ENCODE measurements at regions not wholly inside any gene's neighbourhood (a gene's known extent, or its start where the extent isn't known, plus 50 kb on each side); places are given as distances from the start of the nearest gene placed in this dataset.

DNA sequence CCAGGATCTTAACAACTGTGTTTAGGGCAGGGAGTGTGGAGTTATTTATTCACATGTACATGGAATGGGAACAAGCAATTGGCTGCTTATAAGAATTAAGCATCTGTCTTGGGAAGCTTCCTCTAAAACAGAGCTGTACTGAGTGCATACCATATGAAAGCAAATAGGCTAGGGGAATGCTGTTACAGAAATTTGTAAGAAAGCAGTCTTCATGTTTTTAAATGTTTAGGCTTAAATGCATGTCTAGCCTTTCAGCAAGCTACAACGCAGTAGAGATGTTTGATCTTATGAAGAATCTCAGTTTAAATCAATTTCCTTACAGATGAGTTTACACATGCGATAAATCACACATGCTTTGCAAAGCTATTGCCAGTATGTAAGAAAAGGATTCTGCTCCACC, 123.1 kb upstream of the MID1 start:
- H3K27ac ChIP-seq: no peak overlapping the region
- DNase-seq (ENCODE audit: low read depth, low spot score): no peak

DNA sequence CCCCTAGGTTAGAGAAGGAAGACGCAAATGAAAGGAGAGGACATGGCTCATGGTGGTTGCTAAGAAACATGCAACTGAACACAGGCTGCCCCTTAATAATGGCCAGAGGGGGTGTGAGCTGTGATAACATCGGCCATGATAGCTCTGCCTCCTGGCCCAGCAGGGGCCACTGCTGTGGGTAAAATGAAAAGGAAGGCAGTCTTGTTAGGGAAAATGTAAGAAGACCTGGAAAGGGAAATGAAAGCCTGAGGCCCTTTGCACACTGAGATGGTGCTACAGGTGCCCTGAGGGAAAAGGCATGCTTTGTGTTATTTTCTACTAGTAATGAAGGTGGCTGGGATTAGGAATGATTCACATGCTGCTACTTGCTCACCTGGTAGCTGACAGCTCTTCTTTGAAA, 123.6 kb upstream of the MID1 start:
- no peak overlapping the region for H3K27ac ChIP-seq
- no peak for DNase-seq (ENCODE audit: low read depth, low spot score)

DNA sequence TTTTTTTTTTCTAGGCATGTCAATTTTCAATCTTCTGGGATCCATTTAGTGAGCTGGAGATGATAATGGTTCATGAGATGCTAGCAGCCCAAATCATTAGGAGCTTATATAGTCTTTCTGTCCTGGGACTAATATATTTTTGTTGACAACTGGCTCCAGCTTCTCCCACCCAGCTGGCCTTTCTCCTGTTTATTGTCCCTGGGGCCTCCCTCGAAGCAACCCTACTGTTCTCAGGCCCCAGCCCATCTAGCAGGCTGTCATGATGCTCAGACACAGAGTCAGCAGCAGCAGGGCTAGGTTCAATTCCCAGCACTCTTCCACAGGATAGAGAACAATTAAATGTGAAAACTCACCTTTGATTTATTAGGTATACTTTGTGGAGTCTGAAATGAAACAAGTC, 127.6 kb upstream of the MID1 start:
- DNase-seq (ENCODE audit: low read depth, low spot score): no peak
- H3K27ac ChIP-seq: no peak overlapping the region

DNA sequence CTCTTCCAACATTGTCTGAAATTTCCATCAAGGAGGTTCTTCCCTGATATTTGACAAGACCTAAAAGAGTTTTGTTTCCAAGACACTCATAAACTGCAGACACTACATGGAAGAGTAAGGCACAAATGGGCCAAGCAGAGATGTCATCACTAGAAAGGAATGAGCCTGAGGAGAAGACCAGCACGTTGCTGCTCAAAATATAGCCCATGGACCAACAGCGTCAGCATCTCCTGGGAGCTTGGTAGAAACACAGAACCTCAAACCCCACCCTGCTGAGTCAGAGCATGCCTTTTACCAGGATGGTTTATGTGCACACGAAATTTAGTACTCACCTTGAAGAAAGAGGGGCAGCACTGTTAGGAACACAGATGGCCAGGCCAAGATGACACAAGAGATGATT, 128.7 kb upstream of the MID1 start:
- no peak overlapping the region for H3K27ac ChIP-seq
- DNase-seq (ENCODE audit: low read depth, low spot score): no peak

DNA sequence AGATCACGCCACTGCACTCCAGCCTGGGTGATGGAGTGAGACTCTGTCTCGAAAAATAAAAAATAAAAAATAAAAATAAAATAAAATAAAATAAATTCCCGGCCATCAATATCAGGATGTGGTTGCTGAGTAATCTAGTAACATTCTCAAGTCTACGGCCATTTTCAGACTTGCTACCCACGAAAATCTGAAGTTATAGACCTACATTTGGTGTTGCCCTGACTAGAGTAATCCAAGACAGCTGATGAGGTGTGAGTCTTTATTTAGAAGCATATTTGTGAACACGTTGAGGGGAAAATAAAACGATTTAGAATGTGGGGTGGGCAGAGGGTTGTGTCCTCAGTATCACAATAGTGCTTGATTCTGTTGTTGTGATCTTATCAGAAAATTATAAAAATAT, 130.2 kb upstream of the MID1 start:
- DNase-seq (ENCODE audit: low read depth, low spot score): no peak
- H3K27ac ChIP-seq: no peak overlapping the region

DNA sequence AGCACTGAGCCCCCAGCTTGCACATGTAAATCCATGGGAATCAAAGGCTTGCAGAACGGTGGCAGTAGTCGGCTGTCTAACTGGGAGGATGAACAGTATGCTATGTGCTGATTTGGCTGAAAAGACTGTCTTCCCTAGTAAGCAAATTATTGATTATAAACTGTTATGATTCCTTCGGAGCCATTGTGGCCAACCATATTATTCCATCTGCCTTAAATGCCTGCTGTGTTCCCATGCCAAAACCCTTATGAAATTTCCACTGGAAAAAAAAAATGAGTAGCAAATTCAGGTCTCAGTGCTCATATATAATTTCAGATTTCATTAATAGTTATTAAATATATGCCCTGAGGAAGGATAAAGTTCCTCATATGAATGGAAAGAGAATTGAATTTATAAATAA, 132.7 kb upstream of the MID1 start:
- no peak for DNase-seq (ENCODE audit: low read depth, low spot score)
- H3K27ac ChIP-seq: no peak overlapping the region

DNA sequence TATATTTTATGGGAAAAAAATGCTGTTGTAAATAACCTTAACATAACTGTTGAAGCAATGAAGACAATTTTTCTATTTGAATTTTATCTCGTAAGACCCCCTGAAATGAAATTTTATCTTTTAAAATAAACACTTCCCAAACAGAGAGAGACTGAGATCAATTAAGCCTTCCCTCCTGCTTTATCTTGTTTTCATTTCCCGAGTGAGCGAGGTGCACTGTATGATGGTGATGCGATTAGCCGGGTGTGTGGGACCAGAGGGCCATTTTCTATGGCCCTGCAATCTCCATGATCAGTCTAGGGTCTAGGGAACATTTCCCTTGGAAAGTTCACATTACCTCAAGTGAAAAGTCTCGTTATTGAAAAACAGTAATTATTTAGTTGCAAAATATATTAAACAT, 134.1 kb upstream of the MID1 start:
- no peak overlapping the region for H3K27ac ChIP-seq
- no peak for DNase-seq (ENCODE audit: low read depth, low spot score)

DNA sequence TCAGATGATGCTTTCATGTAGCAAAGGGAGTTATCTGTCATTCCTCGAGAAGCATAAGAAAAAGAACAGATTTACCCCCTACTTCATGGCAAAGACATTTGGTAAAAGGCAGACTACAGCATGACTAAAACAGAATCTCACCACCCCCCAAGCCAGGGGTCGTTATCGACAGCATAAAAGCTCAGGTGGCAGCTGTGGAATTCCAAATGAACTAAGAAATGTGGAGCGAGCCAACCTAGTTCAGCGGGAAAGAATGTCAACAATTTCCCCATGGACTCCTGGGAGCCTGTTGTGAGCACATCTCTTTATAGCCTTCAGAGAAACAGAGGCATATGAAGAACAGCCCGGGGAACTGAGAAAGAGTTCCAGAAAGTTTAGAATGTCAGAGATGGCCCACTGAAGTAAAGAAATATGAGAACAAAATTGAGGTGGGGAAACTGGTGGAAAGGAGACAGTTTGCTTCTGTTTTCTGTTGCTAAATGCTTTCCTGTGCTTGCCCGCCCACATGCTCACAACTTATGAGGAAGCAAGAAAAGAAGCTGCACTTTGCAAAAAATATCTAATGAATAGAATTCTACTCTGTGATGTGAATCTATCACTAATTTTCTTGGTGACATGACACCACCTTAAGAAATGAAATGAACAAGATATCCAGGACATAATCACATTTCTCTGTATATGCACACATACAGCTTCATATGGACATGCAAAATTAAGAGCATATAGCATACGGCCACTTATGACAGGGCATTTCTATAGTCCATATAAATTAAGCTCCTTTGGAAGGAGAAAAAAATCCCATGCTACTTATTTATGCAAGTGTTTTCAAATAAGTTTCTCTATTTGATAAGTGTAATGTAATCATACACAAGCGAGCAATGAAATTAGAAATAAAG, 135.3 kb upstream of the MID1 start:
- no peak for DNase-seq (ENCODE audit: low read depth, low spot score)

DNA sequence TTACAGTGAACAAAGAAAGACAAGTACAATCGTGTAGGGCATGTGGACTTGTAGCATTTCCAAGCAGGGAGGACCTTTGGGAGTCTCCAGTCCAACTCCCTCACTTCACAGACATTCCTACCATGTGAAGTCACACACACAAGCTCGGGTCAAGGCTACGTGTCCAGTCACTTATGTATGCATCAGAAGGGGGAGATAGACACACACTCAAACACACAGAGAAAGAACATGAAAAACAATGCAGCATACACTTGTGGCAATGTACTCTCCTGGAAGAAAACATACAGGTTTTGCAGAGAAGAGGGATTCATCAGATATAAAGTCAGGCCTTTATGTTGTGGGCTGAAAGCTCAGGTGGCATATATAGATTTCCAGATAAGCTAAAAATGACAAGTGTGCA, 136.1 kb upstream of the MID1 start:
- H3K27ac ChIP-seq: no peak overlapping the region
- DNase-seq (ENCODE audit: low read depth, low spot score): peak; percentile 33

More for the DNA sequence above, 135.3 kb upstream of the MID1 start:
- no peak overlapping the region for H3K27ac ChIP-seq

DNA sequence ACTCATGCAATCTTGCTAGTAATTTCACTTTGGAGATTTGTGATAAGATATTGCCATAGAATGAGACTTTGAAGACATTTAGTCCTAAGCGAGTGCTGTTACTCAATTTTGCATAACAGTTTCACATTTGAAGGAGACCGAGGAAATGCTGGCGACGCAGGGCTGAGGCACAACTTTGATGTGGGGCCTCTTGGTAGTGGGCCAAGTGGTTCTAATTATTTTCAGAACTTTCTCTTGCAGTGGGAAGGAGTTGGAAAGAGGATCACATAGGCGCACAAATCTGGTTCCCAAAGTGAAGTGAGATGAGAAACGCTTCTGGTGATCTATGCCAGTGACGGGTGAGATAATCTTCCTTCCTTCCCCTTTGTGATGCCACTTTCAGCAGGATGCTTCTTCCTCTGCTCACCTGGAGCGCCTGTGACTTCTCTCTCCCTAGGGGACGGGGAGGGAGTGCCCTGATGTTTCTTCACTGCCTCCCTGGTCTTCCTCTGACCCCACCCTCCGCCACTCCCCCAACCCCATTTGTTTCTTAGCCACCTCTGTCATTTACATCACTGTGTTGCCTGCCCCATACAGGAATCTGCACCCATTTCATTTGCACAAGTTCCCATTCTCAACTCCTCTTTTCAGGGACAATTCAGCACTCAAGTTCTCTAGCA, 138.9 kb upstream of the MID1 start:
- no peak overlapping the region for H3K27ac ChIP-seq
- DNase-seq (ENCODE audit: low read depth, low spot score): no peak

DNA sequence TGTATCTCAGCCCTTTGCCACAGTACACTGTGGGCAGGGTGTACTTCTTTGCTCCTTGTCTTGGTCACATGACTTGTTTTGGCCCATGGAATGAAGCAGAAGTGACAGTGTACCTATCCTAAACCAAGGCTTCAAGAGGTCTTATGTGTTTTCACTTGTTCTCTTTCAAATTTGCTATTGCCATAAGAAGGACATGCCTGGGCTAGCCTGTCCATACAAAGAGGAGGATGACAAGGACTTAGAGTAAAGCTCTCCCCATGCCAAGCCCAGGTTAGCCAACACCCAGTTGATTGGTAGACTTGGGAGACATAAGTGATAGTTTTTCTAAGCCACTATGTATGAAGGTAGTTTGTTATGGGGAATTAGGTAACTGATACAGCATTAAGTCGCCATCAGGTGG, 141.1 kb upstream of the MID1 start:
- peak overlapping the region; percentile 36 for H3K27ac ChIP-seq
- DNase-seq (ENCODE audit: low read depth, low spot score): peak; percentile 33

DNA sequence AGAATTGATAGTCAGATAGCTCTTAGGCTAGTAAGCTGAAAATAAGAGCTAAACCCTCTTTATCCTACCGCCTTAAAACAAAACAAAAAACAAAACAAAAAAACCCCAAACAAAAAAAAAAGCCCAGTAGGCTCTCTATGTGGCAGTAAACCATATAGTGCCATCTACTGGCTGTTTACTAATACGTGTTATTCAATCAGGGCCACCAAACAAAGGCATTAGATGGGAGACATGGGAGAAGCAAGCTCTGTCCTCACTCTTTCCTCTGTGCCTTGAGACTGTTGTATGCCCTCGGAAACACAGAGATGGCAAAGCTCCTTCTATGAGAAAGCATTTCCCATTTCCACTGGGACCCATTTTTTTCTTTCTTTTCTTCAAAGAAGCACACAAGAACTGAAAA, 148.8 kb upstream of the MID1 start:
- DNase-seq (ENCODE audit: low read depth, low spot score): no peak
- no peak overlapping the region for H3K27ac ChIP-seq

DNA sequence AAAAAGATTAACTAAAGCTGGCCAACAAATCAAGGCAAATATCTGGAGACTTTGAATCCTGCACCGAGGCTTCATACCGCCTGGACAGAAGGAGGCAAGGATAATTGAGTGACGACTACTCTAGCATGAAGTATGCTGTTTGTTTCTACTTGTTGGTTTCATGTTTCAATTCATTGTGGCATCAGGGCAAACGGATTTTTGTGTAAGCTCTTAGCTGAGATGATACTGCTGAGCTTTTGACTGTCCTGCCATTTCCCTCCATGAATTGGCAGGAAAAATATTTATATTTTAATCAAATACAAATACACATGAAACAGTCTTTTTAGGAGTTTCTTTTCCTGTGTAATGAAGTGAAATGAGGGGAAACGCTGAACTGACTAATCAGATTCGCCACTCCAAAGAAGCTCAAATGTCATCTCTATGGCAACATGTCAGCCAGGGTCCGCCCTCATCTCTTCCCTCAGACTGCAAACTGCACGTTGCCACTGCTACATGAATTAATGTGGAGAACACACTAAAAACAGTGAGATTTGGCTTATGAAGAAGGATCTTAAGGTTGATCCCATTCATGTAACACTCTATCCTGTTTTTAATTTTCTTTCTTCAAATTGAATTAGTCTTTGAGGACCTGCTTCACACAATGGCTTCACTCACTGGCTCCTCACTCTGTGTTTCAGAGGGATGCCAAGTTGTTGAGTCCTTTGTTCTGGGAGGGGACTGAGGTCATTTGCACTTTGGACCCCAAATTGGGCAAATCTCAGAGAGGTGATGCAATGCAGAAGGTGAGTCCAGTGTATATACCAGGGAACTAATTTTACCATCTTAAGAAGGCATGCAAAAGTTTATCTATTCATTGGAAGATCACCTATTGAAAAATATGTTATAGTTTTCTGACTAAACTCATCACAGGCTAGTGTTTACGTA, 149.6 kb upstream of the MID1 start:
- no peak overlapping the region for H3K27ac ChIP-seq
- DNase-seq (ENCODE audit: low read depth, low spot score): no peak

DNA sequence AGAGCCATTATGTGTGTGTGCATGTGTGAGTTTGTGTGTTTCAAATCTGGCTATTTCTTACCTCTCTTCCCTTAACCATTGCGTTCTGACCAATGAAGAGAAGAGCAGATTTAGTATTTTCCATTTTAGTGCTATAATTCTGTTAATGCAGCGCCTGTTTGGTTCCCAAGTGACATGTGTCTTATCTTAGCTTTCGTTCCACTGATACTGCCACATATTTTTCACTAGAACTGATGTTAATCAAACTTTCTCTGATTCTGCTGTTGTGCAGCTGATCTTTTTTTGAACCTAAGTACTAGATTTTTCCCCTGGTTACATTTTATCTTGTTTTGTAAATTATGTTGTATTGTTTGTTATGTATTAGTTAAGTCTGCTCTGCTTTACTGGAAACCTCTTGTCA, 152.9 kb upstream of the MID1 start:
- no peak for DNase-seq (ENCODE audit: low read depth, low spot score)

DNA sequence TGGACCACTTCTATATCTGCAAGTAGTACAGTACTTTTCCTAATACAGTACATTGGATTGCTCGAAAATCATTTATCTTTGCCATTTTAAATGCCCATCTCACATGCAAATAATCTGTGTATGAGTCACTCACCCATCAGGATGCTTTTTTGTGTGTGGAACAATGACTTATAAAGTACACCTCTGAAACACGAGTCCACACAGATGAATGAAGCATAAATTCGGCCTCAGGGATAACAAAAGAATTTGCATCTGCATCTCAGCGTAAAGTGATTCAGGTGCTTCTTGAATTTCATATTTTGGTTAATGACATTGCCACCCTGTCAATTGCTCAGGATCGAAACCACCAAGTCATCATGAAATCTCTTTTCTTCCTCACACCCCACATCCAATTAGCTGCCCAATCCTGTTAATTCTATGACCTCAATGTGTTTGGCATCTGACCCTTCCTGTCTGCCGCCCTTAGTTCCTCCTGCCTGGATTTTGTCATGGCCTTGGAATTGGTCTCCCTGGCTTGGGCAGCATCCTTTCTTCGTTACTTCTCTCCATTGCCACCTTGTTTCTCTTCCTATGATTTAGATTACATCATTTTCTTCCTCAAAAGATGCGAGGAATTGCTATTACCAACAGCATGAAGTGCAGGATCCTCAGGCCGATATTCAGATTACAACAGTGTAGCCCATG, 161.6 kb upstream of the MID1 start:
- H3K27ac ChIP-seq: peak overlapping the region; percentile 11
- no peak for DNase-seq (ENCODE audit: low read depth, low spot score)

More for the DNA sequence above, 152.9 kb upstream of the MID1 start:
- no peak overlapping the region for H3K27ac ChIP-seq

DNA sequence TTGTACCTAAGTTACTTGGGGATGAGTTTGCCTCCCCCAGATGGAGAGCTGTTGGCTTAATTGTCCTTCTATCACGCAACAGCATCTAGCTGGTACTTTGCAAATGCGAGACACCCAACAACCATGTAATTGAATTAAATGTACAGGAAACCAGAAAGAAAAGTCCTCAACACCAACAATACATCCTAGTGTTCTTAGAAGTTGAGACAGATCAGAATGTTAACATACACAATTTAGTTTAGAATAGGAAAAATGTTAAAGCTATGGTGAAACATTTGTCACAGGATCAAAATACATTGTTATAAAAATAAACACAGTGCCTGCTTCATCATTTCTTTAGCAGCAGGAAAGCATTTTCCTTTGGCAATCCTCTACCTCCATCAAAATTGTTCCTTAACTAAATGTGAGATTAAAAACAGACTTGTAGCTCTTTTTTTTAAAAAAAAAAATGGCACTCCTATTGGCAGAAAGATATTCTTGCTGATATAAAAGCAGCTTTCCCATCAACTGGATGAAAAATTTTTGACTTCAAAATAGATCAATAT, 163.1 kb upstream of the MID1 start:
- no peak overlapping the region for H3K27ac ChIP-seq
- no peak for DNase-seq (ENCODE audit: low read depth, low spot score)

DNA sequence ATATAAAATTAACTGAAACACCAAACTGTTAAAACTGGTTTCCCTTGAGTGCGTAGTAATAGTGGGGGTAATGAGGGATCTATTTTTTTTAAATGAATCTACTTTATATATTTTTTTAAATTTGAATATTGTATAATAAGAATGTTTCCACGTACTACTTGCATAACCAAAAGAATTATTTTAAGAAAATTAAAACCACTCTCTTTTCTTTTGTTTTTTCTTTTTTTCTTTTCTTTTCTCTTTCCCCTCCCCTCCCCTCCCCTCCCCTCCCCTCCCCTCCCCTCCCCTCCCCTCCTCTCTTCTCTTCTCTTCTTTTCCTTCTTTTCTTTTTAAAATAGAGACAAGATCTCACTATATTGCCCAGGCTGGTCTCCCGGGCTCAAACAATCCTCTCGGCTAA, 166.9 kb upstream of the MID1 start:
- DNase-seq (ENCODE audit: low read depth, low spot score): no peak

DNA sequence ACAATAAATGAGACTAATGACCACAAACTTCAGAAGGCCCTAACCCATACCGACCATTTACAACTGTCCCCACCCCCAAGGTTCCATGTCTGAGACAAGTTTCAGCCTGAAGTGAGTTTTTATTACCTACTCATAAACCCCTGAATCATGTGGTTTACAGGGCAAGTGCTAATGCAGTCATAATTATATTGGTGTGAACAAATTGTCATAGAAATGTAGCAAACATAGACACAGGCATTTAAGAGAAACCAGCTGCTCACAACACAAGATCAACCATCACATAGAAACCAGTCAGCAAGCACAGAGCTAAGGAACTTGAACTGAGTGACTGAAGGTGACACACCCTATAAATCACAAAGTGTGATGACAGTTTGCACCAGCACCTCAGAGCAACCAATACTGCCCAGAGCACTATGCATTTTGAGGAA, 173.8 kb upstream of the MID1 start:
- peak; percentile 62 for DNase-seq (ENCODE audit: low read depth, low spot score)
- peak overlapping the region; percentile 7 for H3K27ac ChIP-seq

More for the DNA sequence above, 166.9 kb upstream of the MID1 start:
- H3K27ac ChIP-seq: no peak overlapping the region

DNA sequence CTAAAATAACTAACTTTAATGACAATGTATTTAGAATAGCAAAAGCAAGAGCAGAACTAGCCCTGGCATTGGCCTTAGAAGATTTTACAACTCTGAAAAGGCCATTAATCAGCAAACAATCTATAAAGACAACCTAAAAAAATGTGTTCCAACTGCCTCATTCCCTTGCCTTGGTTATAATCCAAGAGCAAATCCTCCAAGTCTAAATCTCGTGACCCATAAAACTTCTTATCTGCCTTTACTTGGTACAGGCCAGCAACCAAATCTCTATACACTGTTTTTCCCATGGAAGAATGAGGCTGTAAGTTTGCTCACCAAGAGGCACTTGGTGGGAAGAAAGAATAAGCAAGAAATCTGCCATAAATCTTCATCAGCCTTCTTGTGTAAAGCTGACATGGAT, 175.3 kb upstream of the MID1 start:
- no peak for DNase-seq (ENCODE audit: low read depth, low spot score)
- H3K27ac ChIP-seq: no peak overlapping the region

DNA sequence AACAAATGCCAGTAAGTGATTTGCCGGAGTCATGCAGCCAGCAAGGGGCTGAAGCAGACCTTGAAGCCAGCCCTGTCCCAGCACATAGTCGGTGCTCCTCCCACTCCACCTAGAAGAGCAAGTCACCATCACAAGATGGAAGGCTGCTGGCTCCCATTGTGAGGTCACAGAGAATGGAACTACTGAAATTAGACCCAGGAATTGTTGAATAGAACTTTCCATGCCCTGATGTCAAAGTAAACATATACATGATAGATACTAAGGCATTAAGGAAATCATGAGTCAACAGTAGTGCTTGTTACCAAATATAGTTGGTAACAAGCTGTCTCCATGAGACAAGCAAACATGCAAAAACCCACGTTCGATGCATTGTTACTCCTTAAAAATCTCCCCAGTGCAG, 177.1 kb upstream of the MID1 start:
- no peak overlapping the region for H3K27ac ChIP-seq
- peak; percentile 26 for DNase-seq (ENCODE audit: low read depth, low spot score)
